H9 (cell line): ENCODE measurements at regions not wholly inside any gene's neighbourhood (a gene's known extent, or its start where the extent isn't known, plus 50 kb on each side); places are given as distances from the start of the nearest gene placed in this dataset.

ENCODE experiments used
- DNase-seq: peaks from one replicate; pipeline ENCODE4 v3.0.0-alpha.2; 2017
- H2AFZ ChIP-seq: one replicate; pipeline ENCODE4 v1.6.1; 2013; ENCODE audit warnings: mild to moderate bottlenecking, low read length, control low read depth, moderate library complexity
- H2AK5ac ChIP-seq: 2 replicates; pipeline ENCODE4 v1.6.1; 2013; ENCODE audit warnings: low read length, control low read depth, mixed read lengths; ENCODE audit not compliant: insufficient read length
- H2BK120ac ChIP-seq: one replicate; pipeline ENCODE4 v1.6.1; 2013; ENCODE audit warnings: low read depth, mild to moderate bottlenecking, low read length, control low read depth, inconsistent platforms; ENCODE audit not compliant: poor library complexity, severe bottlenecking
- H2BK12ac ChIP-seq: 2 replicates; pipeline ENCODE4 v1.6.1; 2013; ENCODE audit warnings: low read length, control low read depth, mixed read lengths, low read depth; ENCODE audit not compliant: insufficient read length
- H2BK15ac ChIP-seq: 2 replicates; pipeline ENCODE4 v1.6.1; 2013; ENCODE audit warnings: low read depth, low read length, control low read depth
- H2BK20ac ChIP-seq: one replicate; pipeline ENCODE4 v1.6.1; 2013; ENCODE audit warnings: low read depth, mild to moderate bottlenecking, low read length, control low read depth, inconsistent platforms; ENCODE audit not compliant: poor library complexity, severe bottlenecking
- H2BK5ac ChIP-seq: 2 replicates; pipeline ENCODE4 v1.6.1; 2013; ENCODE audit warnings: low read length, control low read depth, mixed read lengths; ENCODE audit not compliant: insufficient read length
- H3K14ac ChIP-seq: 2 replicates; pipeline ENCODE4 v1.6.1; 2013; ENCODE audit warnings: low read length, control low read depth; ENCODE audit not compliant: insufficient read depth
- H3K18ac ChIP-seq: 2 replicates; pipeline ENCODE4 v1.6.1; 2013; ENCODE audit warnings: low read depth, mild to moderate bottlenecking, mixed read lengths, low read length, control low read depth; ENCODE audit not compliant: insufficient read length
- H3K23ac ChIP-seq: 2 replicates; pipeline ENCODE4 v1.6.1; 2013; ENCODE audit warnings: low read length, control low read depth, mixed read lengths, low read depth; ENCODE audit not compliant: insufficient read length
- H3K23me2 ChIP-seq: 2 replicates; pipeline ENCODE4 v1.6.1; 2013; ENCODE audit warnings: low read depth, mild to moderate bottlenecking, mixed read lengths, low read length, control low read depth; ENCODE audit not compliant: insufficient read length, poor library complexity, severe bottlenecking
- H3K27ac ChIP-seq: 2 replicates; pipeline ENCODE4 v1.5.1; 2013; ENCODE audit warnings: low read length, control low read depth, mixed read lengths, low read depth; ENCODE audit not compliant: insufficient read length
- H3K27me3 ChIP-seq: 2 replicates; pipeline ENCODE4 v1.6.1; 2013; ENCODE audit warnings: low read length, control low read depth, inconsistent platforms; ENCODE audit not compliant: insufficient read depth
- H3K4ac ChIP-seq: 2 replicates; pipeline ENCODE4 v1.6.1; 2013; ENCODE audit warnings: low read depth, mild to moderate bottlenecking, control low read depth, inconsistent platforms, low read length, moderate library complexity
- H3K4me1 ChIP-seq: 2 replicates; pipeline ENCODE4 v1.6.1; 2013; ENCODE audit warnings: low read length, control low read depth, inconsistent platforms; ENCODE audit not compliant: insufficient read depth
- H3K4me2 ChIP-seq: 2 replicates; pipeline ENCODE4 v1.6.1; 2013; ENCODE audit warnings: low read length, control low read depth, mixed read lengths; ENCODE audit not compliant: insufficient read length, insufficient read depth
- H3K56ac ChIP-seq: 2 replicates; pipeline ENCODE4 v1.6.1; 2013; ENCODE audit warnings: low read depth, mild to moderate bottlenecking, mixed read lengths, low read length, control low read depth; ENCODE audit not compliant: insufficient read length
- H3K79me1 ChIP-seq: 2 replicates; pipeline ENCODE4 v1.6.1; 2013; ENCODE audit warnings: low read depth, mild to moderate bottlenecking, moderate library complexity, low read length, control low read depth, inconsistent platforms; ENCODE audit not compliant: insufficient read depth, poor library complexity, severe bottlenecking
- H3K79me2 ChIP-seq: 2 replicates; pipeline ENCODE4 v1.6.1; 2013; ENCODE audit warnings: low read length, control low read depth, inconsistent platforms; ENCODE audit not compliant: insufficient read depth
- H3K9ac ChIP-seq: 2 replicates; pipeline ENCODE4 v1.6.1; 2013; ENCODE audit warnings: low read length, control low read depth, mixed read lengths; ENCODE audit not compliant: insufficient read length; ENCODE audit errors: extremely low read depth
- H3K9me3 ChIP-seq: one replicate; pipeline ENCODE4 v1.6.1; 2013; ENCODE audit warnings: low read depth, low read length, inconsistent platforms; ENCODE audit not compliant: control insufficient read depth
- H3T11ph ChIP-seq: one replicate; pipeline ENCODE4 v1.6.1; 2013; ENCODE audit warnings: mild to moderate bottlenecking, low read length, control low read depth, inconsistent platforms
- H4K20me1 ChIP-seq: one replicate; pipeline ENCODE4 v1.6.1; 2013; ENCODE audit not compliant: control insufficient read depth, insufficient read length, insufficient read depth
- H4K5ac ChIP-seq: 2 replicates; pipeline ENCODE4 v1.6.1; 2013; ENCODE audit warnings: low read depth, mild to moderate bottlenecking, mixed read lengths, low read length, control low read depth; ENCODE audit not compliant: insufficient read length
- H4K8ac ChIP-seq: replicated peaks from 2 replicates; pipeline ENCODE4 v1.6.1; 2013; ENCODE audit warnings: low read length, control low read depth, mixed read lengths, low read depth; ENCODE audit not compliant: insufficient read length
- H4K91ac ChIP-seq: 2 replicates; pipeline ENCODE4 v1.6.1; 2013; ENCODE audit warnings: low read depth, mild to moderate bottlenecking, moderate library complexity, mixed read lengths, low read length, control low read depth; ENCODE audit not compliant: insufficient read length
- H3K27ac Mint-ChIP-seq, 3 experiments: 2 replicates in 2 of 3; 3 replicates in 1 of 3; pipeline ENCODE4 v1.8.0; 2020 to 2021; ENCODE audit warnings: mixed read lengths in 3 of 3, mild to moderate bottlenecking in 1 of 3, moderate library complexity in 1 of 3
- H3K27me3 Mint-ChIP-seq: 2 replicates; pipeline ENCODE4 v1.8.0; 2021; ENCODE audit warnings: low read depth, mild to moderate bottlenecking, moderate library complexity, mixed read lengths
- H3K36me3 Mint-ChIP-seq, 3 experiments: 2 replicates in 2 of 3; 3 replicates in 1 of 3; pipeline ENCODE4 v1.8.0; 2020 to 2021; ENCODE audit warnings: low read depth in 3 of 3, mixed read lengths in 3 of 3; ENCODE audit not compliant: insufficient read depth in 1 of 3
- H3K4me1 Mint-ChIP-seq, 2 experiments: 2 replicates each; pipeline ENCODE4 v1.8.0; 2020; ENCODE audit warnings: mixed read lengths in 2 of 2
- H3K4me3 Mint-ChIP-seq, 2 experiments: 2 replicates in 1 of 2; 3 replicates in 1 of 2; pipeline ENCODE4 v1.8.0; 2020 to 2021; ENCODE audit warnings: mild to moderate bottlenecking in 2 of 2, mixed read lengths in 2 of 2, moderate library complexity in 1 of 2
- H3K9me3 Mint-ChIP-seq, 2 experiments: 2 replicates in 1 of 2; 3 replicates in 1 of 2; pipeline ENCODE4 v1.8.0; 2020; ENCODE audit warnings: mild to moderate bottlenecking in 2 of 2, mixed read lengths in 2 of 2, moderate library complexity in 1 of 2
- CTCF ChIP-seq: fragments of 200-600 bp; sonication (generic); conservative IDR thresholded peaks from 3 replicates; pipeline ENCODE4 v1.8.0; 2021; ENCODE audit warnings: antibody characterized with exemption, mild to moderate bottlenecking
- WGBS: extraction: QIAGEN DNeasy Blood & Tissue Kit; methylation state at CpG from one replicate; pipeline ENCODE4 v1.1.7; 2013; ENCODE audit warnings: missing lambda C conversion rate, low lambda C conversion rate, mixed read lengths; ENCODE audit not compliant: insufficient read length; ENCODE audit errors: extremely low coverage; 5-methylcytosine and 5-hydroxymethylcytosine counted together

GRCh38 chr10:106440767-106441166 is 723.7 kb downstream of the SORCS1 start:
- H3K36me3 Mint-ChIP-seq = no peaks in the 10 kb centered on the region
- Histone ChIP-seq H4K5ac (no peak overlapping the region), H3K27ac (no peak overlapping the region)

More at GRCh38 chr10:106440767-106441166, 723.7 kb downstream of the SORCS1 start:
- Histone ChIP-seq H2BK15ac (no peak overlapping the region), H3K27me3 (no peaks in the 10 kb centered on the region), H3T11ph (no peak overlapping the region), H4K91ac (no peak overlapping the region), H3K4me2 (no peak overlapping the region), H3K23ac (no peak overlapping the region), H3K4ac (no peak overlapping the region), H3K9ac (no peak overlapping the region), H3K4me1 (no peaks in the 10 kb centered on the region; the same call in 1 of the 2 replicates), H2AK5ac (no peak overlapping the region), H2BK20ac (no peak overlapping the region), H3K9me3 (no peaks in the 10 kb centered on the region), H2BK5ac (no peak overlapping the region), H4K8ac (no peak overlapping the region), H2AFZ (no peak overlapping the region), H3K79me1 (no peaks in the 10 kb centered on the region), H3K23me2 (no peaks in the 10 kb centered on the region), H3K14ac (no peak overlapping the region), H3K56ac (no peak overlapping the region), H4K20me1 (no peaks in the 10 kb centered on the region), H2BK12ac (no peak overlapping the region), H3K18ac (no peak overlapping the region), H3K79me2 (no peaks in the 10 kb centered on the region), H2BK120ac (no peak overlapping the region)
- Mint-ChIP-seq H3K27ac (no peak overlapping the region), H3K4me1 (no peaks in the 10 kb centered on the region), H3K4me3 (no peak overlapping the region), H3K27me3 (no peaks in the 10 kb centered on the region), H3K9me3 (no peaks in the 10 kb centered on the region)
- WGBS = no CpG with 5 or more reads among the region's 4 CpGs
- DNase-seq = no peak
- TF ChIP-seq CTCF = no peak
